IMR-90 (cell line): ENCODE measurements at regions not wholly inside any gene's neighbourhood (a gene's known extent, or its start where the extent isn't known, plus 50 kb on each side); places are given as distances from the start of the nearest gene placed in this dataset.

Experiments
- ATAC-seq: fragments of 200-7000 bp; cut with Tn5 transposase; 2 replicates; pipeline ENCODE4 v1.9.1; 2020; ENCODE audit warnings: low read depth, mild to moderate bottlenecking, moderate library complexity
- BruUV-seq: library from RNA; stranded (reverse); fragments of 400-500 nt; replicated peaks from 2 replicates; lab custom pipeline; 2021; lab: Mats Ljungman, UMichigan
- CTCF ChIA-PET: fragments of 300-600 bp; formaldehyde crosslinking; extraction: SDS; loops from one replicate; lab custom pipeline; 2021; ENCODE audit warnings: antibody characterized with exemption; lab: Yijun Ruan, JAX
- POLR2A ChIA-PET: fragments of 300-600 bp; sonication (Branson Sonifier 250); formaldehyde crosslinking; loops from one replicate; lab custom pipeline; 2022; ENCODE audit warnings: antibody characterized with exemption; ENCODE audit not compliant: unreplicated experiment; lab: Charles Lee
- DNase-seq: peaks from one replicate; pipeline ENCODE4 v3.0.0; 2013
- H2AFZ ChIP-seq: replicated peaks from 2 replicates; pipeline ENCODE3; 2013; ENCODE audit warnings: low read length, mild to moderate bottlenecking; ENCODE audit not compliant: poor library complexity
- H2AK5ac ChIP-seq: 2 replicates; pipeline ENCODE4 v1.6.1; 2013; ENCODE audit warnings: low read depth, low read length, inconsistent platforms
- H2AK9ac ChIP-seq: replicated peaks from 2 replicates; pipeline ENCODE3; 2013; ENCODE audit warnings: mild to moderate bottlenecking, low read depth, low read length, moderate library complexity; ENCODE audit not compliant: poor library complexity
- H2BK120ac ChIP-seq: 2 replicates; pipeline ENCODE4 v1.6.1; 2013; ENCODE audit warnings: low read depth, low read length, inconsistent platforms
- H2BK15ac ChIP-seq: 3 replicates; pipeline ENCODE4 v1.6.1; 2013; ENCODE audit warnings: low read depth, low read length, inconsistent platforms
- H2BK20ac ChIP-seq: 2 replicates; pipeline ENCODE4 v1.6.1; 2013; ENCODE audit warnings: low read depth, mild to moderate bottlenecking, inconsistent platforms, low read length, moderate library complexity
- H2BK5ac ChIP-seq: 2 replicates; pipeline ENCODE4 v1.6.1; 2013; ENCODE audit warnings: mild to moderate bottlenecking, low read depth, low read length, inconsistent platforms; ENCODE audit not compliant: poor library complexity, severe bottlenecking
- H3K14ac ChIP-seq: replicated peaks from 2 replicates; pipeline ENCODE4 v1.6.1; 2013; ENCODE audit warnings: low read depth, low read length, inconsistent platforms
- H3K18ac ChIP-seq: 2 replicates; pipeline ENCODE4 v1.6.1; 2013; ENCODE audit warnings: low read depth, low read length, control low read depth
- H3K23ac ChIP-seq: 2 replicates; pipeline ENCODE4 v1.6.1; 2013; ENCODE audit warnings: low read depth, low read length, inconsistent platforms
- H3K27ac ChIP-seq: 2 replicates; pipeline ENCODE4 v1.5.1; 2013; ENCODE audit warnings: mild to moderate bottlenecking, control low read depth, low read length; ENCODE audit not compliant: insufficient read depth
- H3K27me3 ChIP-seq: 2 replicates; pipeline ENCODE4 v1.6.1; 2013; ENCODE audit warnings: low read length; ENCODE audit not compliant: control insufficient read depth, insufficient read depth
- H3K36me3 ChIP-seq: 2 replicates; pipeline ENCODE4 v1.6.1; 2013; ENCODE audit warnings: low read length, mixed read lengths; ENCODE audit not compliant: control insufficient read depth, insufficient read depth
- H3K4ac ChIP-seq: 2 replicates; pipeline ENCODE4 v1.6.1; 2013; ENCODE audit warnings: low read depth, low read length, inconsistent platforms
- H3K4me1 ChIP-seq: 2 replicates; pipeline ENCODE4 v1.6.1; 2013; ENCODE audit warnings: low read length, mixed read lengths; ENCODE audit not compliant: control insufficient read depth, insufficient read depth
- H3K4me2 ChIP-seq: 2 replicates; pipeline ENCODE4 v1.6.1; 2013; ENCODE audit warnings: low read depth, mild to moderate bottlenecking, control low read depth, low read length, moderate library complexity
- H3K4me3 ChIP-seq: 2 replicates; pipeline ENCODE4 v1.5.1; 2013; ENCODE audit warnings: low read depth, mild to moderate bottlenecking, control low read depth, low read length, moderate library complexity; ENCODE audit not compliant: insufficient read depth
- H3K56ac ChIP-seq: 2 replicates; pipeline ENCODE4 v1.6.1; 2013; ENCODE audit warnings: low read length, inconsistent platforms; ENCODE audit not compliant: insufficient read depth; ENCODE audit errors: extremely low read depth
- H3K79me1 ChIP-seq, 2 experiments: 2 replicates each; pipeline ENCODE4 v1.6.1; 2013; ENCODE audit warnings: low read length in 2 of 2, inconsistent platforms in 1 of 2, low read depth in 1 of 2
- H3K9ac ChIP-seq: 2 replicates; pipeline ENCODE4 v1.6.1; 2013; ENCODE audit warnings: low read depth, low read length, control low read depth
- H3K9me1 ChIP-seq: 2 replicates; pipeline ENCODE4 v1.6.1; 2013; ENCODE audit warnings: low read length, inconsistent platforms; ENCODE audit not compliant: insufficient read depth
- H3K9me3 ChIP-seq: 2 replicates; pipeline ENCODE4 v1.6.1; 2013; ENCODE audit warnings: low read length; ENCODE audit not compliant: control insufficient read depth, insufficient read depth
- H4K20me1 ChIP-seq: 2 replicates; pipeline ENCODE4 v1.6.1; 2013; ENCODE audit warnings: low read length, inconsistent platforms; ENCODE audit not compliant: insufficient read depth
- H4K5ac ChIP-seq: 2 replicates; pipeline ENCODE4 v1.6.1; 2013; ENCODE audit warnings: mild to moderate bottlenecking, low read depth, low read length, control low read depth
- H4K8ac ChIP-seq, 2 experiments: 2 replicates each; pipeline ENCODE4 v1.6.1; 2013; ENCODE audit warnings: low read depth in 2 of 2, low read length in 2 of 2, control low read depth in 1 of 2, inconsistent platforms in 1 of 2
- H4K91ac ChIP-seq: 2 replicates; pipeline ENCODE4 v1.6.1; 2013; ENCODE audit warnings: low read depth, low read length, inconsistent platforms; ENCODE audit not compliant: insufficient read depth
- BHLHE40 ChIP-seq: fragments of 150-350 bp; IDR thresholded peaks from 2 replicates; pipeline ENCODE4 v1.6.1; 2016; ENCODE audit warnings: mild to moderate bottlenecking, low read depth, low read length
- CEBPB ChIP-seq: IDR thresholded peaks from 2 replicates; pipeline ENCODE4 v1.6.1; 2012; ENCODE audit warnings: low read depth, low read length, improper control_type of control experiment
- CHD1 ChIP-seq: IDR thresholded peaks from 2 replicates; pipeline ENCODE4 v1.6.1; 2012; ENCODE audit warnings: low read depth, low read length, improper control_type of control experiment
- FOS ChIP-seq: fragments of 150-350 bp; IDR thresholded peaks from 2 replicates; pipeline ENCODE4 v1.6.1; 2016; ENCODE audit warnings: low read depth, low read length
- MAFK ChIP-seq: IDR thresholded peaks from 2 replicates; pipeline ENCODE4 v1.6.1; 2012; ENCODE audit warnings: low read depth, low read length, improper control_type of control experiment
- MAZ ChIP-seq: IDR thresholded peaks from 2 replicates; pipeline ENCODE4 v1.6.1; 2012; ENCODE audit warnings: low read depth, mild to moderate bottlenecking, low read length, improper control_type of control experiment, moderate library complexity, borderline replicate concordance
- MXI1 ChIP-seq: IDR thresholded peaks from 2 replicates; pipeline ENCODE4 v1.6.1; 2012; ENCODE audit warnings: low read depth, mild to moderate bottlenecking, low read length, moderate library complexity, borderline replicate concordance
- NFE2L2 ChIP-seq: fragments of 150-350 bp; IDR thresholded peaks from 2 replicates; pipeline ENCODE4 v1.6.1; 2016; ENCODE audit warnings: low read depth, mild to moderate bottlenecking, low read length
- POLR2A ChIP-seq: IDR thresholded peaks from 2 replicates; pipeline ENCODE4 v1.6.1; 2012; ENCODE audit warnings: mild to moderate bottlenecking, low read depth, low read length
- RAD21 ChIP-seq: IDR thresholded peaks from 2 replicates; pipeline ENCODE4 v1.6.1; 2012; ENCODE audit warnings: low read length, improper control_type of control experiment
- RCOR1 ChIP-seq: IDR thresholded peaks from 2 replicates; pipeline ENCODE4 v1.6.1; 2012; ENCODE audit warnings: mild to moderate bottlenecking, low read length, improper control_type of control experiment; ENCODE audit not compliant: insufficient replicate concordance
- RFX5 ChIP-seq: IDR thresholded peaks from 2 replicates; pipeline ENCODE4 v1.8.0; 2012; ENCODE audit warnings: low read depth, mild to moderate bottlenecking, low read length, moderate library complexity
- SMC3 ChIP-seq: fragments of 150-350 bp; IDR thresholded peaks from 2 replicates; pipeline ENCODE4 v1.6.1; 2016; ENCODE audit warnings: low read depth, mild to moderate bottlenecking, antibody characterized with exemption, low read length, moderate library complexity
- WGBS, 2 experiments: methylation state at CpG; one replicate each; pipeline versions ENCODE4 v1.1.5 to v1.1.7; 2013; ENCODE audit warnings: missing lambda C conversion rate in 2 of 2; ENCODE audit not compliant: insufficient read length in 1 of 2; ENCODE audit errors: extremely low coverage in 2 of 2; 5-methylcytosine and 5-hydroxymethylcytosine counted together
- dilution Hi-C: fragments of 300-500 bp; cut with HindIII; formaldehyde crosslinking; loops from one replicate; pipeline ENCODE4 v1.14.3; 2018; ENCODE audit warnings: low sequenced_read_pairs; ENCODE audit not compliant: unreplicated experiment
- in situ Hi-C: fragments of 300-500 bp; cut with MboI; formaldehyde crosslinking; loops from 3 replicates; pipeline ENCODE4 v1.14.3; 2019; ENCODE audit warnings: low sequenced_read_pairs, inconsistent platforms, mixed read lengths
- intact Hi-C: fragments of 100-400 bp; cut with micrococcal nuclease; formaldehyde crosslinking; loops from 2 replicates; pipeline ENCODE4 v1.10.0; 2022
- TF ChIP-seq, protein P1 (sequence below): fragments of 150-350 bp; IDR thresholded peaks from 2 replicates; pipeline ENCODE4 v1.6.1; 2017; ENCODE audit warnings: mild to moderate bottlenecking, antibody characterized with exemption, low read length, low read depth
- TF ChIP-seq, protein P2 (sequence below): conservative IDR thresholded peaks from 2 replicates; pipeline ENCODE4 v1.5.1; 2012; ENCODE audit warnings: mild to moderate bottlenecking, low read depth, low read length, improper control_type of control experiment
- TF ChIP-seq, protein P3 (sequence below): fragments of 150-350 bp; IDR thresholded peaks from 2 replicates; pipeline ENCODE4 v1.6.1; 2016; ENCODE audit warnings: low read depth, mild to moderate bottlenecking, low read length, moderate library complexity, borderline replicate concordance

DNA sequence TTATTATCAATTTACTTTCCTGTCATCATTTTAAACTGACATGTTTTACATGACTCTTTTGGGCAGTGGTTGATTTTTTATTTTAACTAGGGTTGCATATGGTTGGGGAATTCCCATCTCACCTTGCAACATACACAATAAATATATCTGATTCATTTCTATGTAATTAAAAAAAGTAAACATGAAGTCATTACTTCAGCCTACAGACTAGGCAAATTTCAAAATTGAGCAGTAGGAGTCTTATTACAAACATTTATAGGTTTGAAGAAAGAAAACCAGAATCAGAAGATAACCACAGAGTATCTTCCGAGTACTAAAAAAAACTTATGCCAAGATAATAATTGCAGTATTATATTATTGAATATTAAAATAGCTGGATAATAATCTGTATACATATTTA is 377.0 kb upstream of the VRK2 start:
- H2BK5ac ChIP-seq = no peak overlapping the region
- H3K9ac ChIP-seq = no peak overlapping the region
- ChIA-PET CTCF (no interaction called here), POLR2A (no interaction called here)
- no peaks in the 10 kb centered on the region for H3K9me3 ChIP-seq
- WGBS, 2 experiments = no CpG with 5 or more reads among the region's 1 CpG
- no peak overlapping the region for H4K5ac ChIP-seq
- TF ChIP-seq, protein P1, sequence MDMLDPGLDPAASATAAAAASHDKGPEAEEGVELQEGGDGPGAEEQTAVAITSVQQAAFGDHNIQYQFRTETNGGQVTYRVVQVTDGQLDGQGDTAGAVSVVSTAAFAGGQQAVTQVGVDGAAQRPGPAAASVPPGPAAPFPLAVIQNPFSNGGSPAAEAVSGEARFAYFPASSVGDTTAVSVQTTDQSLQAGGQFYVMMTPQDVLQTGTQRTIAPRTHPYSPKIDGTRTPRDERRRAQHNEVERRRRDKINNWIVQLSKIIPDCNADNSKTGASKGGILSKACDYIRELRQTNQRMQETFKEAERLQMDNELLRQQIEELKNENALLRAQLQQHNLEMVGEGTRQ = no peak
- TF ChIP-seq SMC3 = no peak
- no peak for TF ChIP-seq FOS
- TF ChIP-seq POLR2A = no peak
- no peak for TF ChIP-seq BHLHE40
- TF ChIP-seq MXI1 = no peak
- no peak for TF ChIP-seq MAFK
- TF ChIP-seq CEBPB = no peak
- TF ChIP-seq NFE2L2 = no peak
- no peak for TF ChIP-seq RAD21
- TF ChIP-seq, protein P2, sequence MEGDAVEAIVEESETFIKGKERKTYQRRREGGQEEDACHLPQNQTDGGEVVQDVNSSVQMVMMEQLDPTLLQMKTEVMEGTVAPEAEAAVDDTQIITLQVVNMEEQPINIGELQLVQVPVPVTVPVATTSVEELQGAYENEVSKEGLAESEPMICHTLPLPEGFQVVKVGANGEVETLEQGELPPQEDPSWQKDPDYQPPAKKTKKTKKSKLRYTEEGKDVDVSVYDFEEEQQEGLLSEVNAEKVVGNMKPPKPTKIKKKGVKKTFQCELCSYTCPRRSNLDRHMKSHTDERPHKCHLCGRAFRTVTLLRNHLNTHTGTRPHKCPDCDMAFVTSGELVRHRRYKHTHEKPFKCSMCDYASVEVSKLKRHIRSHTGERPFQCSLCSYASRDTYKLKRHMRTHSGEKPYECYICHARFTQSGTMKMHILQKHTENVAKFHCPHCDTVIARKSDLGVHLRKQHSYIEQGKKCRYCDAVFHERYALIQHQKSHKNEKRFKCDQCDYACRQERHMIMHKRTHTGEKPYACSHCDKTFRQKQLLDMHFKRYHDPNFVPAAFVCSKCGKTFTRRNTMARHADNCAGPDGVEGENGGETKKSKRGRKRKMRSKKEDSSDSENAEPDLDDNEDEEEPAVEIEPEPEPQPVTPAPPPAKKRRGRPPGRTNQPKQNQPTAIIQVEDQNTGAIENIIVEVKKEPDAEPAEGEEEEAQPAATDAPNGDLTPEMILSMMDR = no peak
- no peak for TF ChIP-seq MAZ
- TF ChIP-seq, protein P3, sequence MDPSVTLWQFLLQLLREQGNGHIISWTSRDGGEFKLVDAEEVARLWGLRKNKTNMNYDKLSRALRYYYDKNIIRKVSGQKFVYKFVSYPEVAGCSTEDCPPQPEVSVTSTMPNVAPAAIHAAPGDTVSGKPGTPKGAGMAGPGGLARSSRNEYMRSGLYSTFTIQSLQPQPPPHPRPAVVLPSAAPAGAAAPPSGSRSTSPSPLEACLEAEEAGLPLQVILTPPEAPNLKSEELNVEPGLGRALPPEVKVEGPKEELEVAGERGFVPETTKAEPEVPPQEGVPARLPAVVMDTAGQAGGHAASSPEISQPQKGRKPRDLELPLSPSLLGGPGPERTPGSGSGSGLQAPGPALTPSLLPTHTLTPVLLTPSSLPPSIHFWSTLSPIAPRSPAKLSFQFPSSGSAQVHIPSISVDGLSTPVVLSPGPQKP = no peak
- TF ChIP-seq RFX5 = no peak
- no peak for TF ChIP-seq RCOR1
- no peak for TF ChIP-seq CHD1
- H3K36me3 ChIP-seq = no peaks in the 10 kb centered on the region
- no peak for DNase-seq
- no peaks in the 10 kb centered on the region for H3K27me3 ChIP-seq
- no peaks in the 10 kb centered on the region for H3K4me1 ChIP-seq
- no peak for ATAC-seq
- H3K14ac ChIP-seq = no peak overlapping the region
- H3K79me1 ChIP-seq = no peaks in the 10 kb centered on the region
- H3K56ac ChIP-seq = no peak overlapping the region
- H3K9me1 ChIP-seq = no peaks in the 10 kb centered on the region
- H3K4me3 ChIP-seq = no peak overlapping the region
- no peak overlapping the region for H3K4ac ChIP-seq
- H3K23ac ChIP-seq = no peak overlapping the region
- no peaks in the 10 kb centered on the region for H4K20me1 ChIP-seq
- in situ Hi-C loops (no loop called here), intact Hi-C loops (no loop called here), dilution Hi-C loops (no loop called here)
- H4K91ac ChIP-seq = no peak overlapping the region
- no peak overlapping the region for H3K18ac ChIP-seq
- no peak overlapping the region for H4K8ac ChIP-seq
- no TSS peak for BruUV-seq
- H2AFZ ChIP-seq = no peak overlapping the region
- H3K4me2 ChIP-seq = no peak overlapping the region
- no peak overlapping the region for H2AK5ac ChIP-seq
- H2BK15ac ChIP-seq = no peak overlapping the region
- H3K27ac ChIP-seq = no peak overlapping the region
- no peak overlapping the region for H2AK9ac ChIP-seq
- no peak overlapping the region for H2BK120ac ChIP-seq
- H2BK20ac ChIP-seq = no peak overlapping the region
